ENCODE measurements at regions not wholly inside any gene's neighbourhood (a gene's known extent, or its start where the extent isn't known, plus 50 kb on each side); places are given as distances from the start of the nearest gene placed in this dataset.
"Not testable (repeated sequence)": the region's sequence is repeated elsewhere in the genome, so short reads cannot be mapped to it uniquely, and the experiment has no call there.

- DNase-seq = no peak
Observed at GRCh38 chr10:123380491-123381085, 226.4 kb downstream of the BUB3 start.

- DNase-seq = no peak
Observed at GRCh38 chr10:123381224-123381623, 227.0 kb downstream of the BUB3 start.

- DNase-seq = no peak
Observed at GRCh38 chr10:123382491-123382890, 228.3 kb downstream of the BUB3 start.

GRCh38 chr10:123385508-123386080, 231.4 kb downstream of the BUB3 start:
- DNase-seq = no peak

- DNase-seq = no peak
Observed at GRCh38 chr10:123389520-123389919, 235.3 kb downstream of the BUB3 start.

GRCh38 chr10:123390332-123390731, 236.1 kb downstream of the BUB3 start:
- no peak for DNase-seq

GRCh38 chr10:123390874-123391273, 236.7 kb downstream of the BUB3 start:
- DNase-seq = no peak

- no peak for DNase-seq
Observed at GRCh38 chr10:123391275-123392028, 237.2 kb downstream of the BUB3 start.

- no peak for DNase-seq
Observed at GRCh38 chr10:123392182-123392963, 238.2 kb downstream of the BUB3 start.

GRCh38 chr10:123393170-123393569, 239.0 kb downstream of the BUB3 start:
- DNase-seq = no peak

- no peak for DNase-seq
Observed at GRCh38 chr10:123394382-123394781, 240.2 kb downstream of the BUB3 start.

- not testable (repeated sequence) for DNase-seq
Observed at GRCh38 chr10:123395234-123395633, 241.0 kb downstream of the BUB3 start.

- no peak for DNase-seq
Observed at GRCh38 chr10:123395906-123396305, 241.7 kb downstream of the BUB3 start.

GRCh38 chr10:123398180-123398591, 244.0 kb downstream of the BUB3 start:
- DNase-seq = no peak

GRCh38 chr10:123398756-123399155, 244.6 kb downstream of the BUB3 start:
- DNase-seq = no peak

- no peak for DNase-seq
Observed at GRCh38 chr10:123399276-123399839, 245.2 kb downstream of the BUB3 start.

GRCh38 chr10:123402021-123402420, 247.8 kb downstream of the BUB3 start:
- DNase-seq = no peak

GRCh38 chr10:123402656-123403055, 248.5 kb downstream of the BUB3 start:
- no peak for DNase-seq

- no peak for DNase-seq
Observed at GRCh38 chr10:123404357-123404756, 250.2 kb downstream of the BUB3 start.

- DNase-seq = no peak
Observed at GRCh38 chr10:123408660-123409059, 254.5 kb downstream of the BUB3 start.

- DNase-seq = no peak
Observed at GRCh38 chr10:123409426-123409825, 255.2 kb downstream of the BUB3 start.

- no peak for DNase-seq
Observed at GRCh38 chr10:123409884-123410283, 255.7 kb downstream of the BUB3 start.

GRCh38 chr10:123413353-123413752, 252.8 kb upstream of the GPR26 start:
- no peak for DNase-seq

Data from activated CD4-positive, alpha-beta T cell treated with anti-CD3 and anti-CD28 coated beads, Interleukin-2, amount 50 U/mL, for 4 hours (primary cell).